HG03457 (cell line): ENCODE measurements at regions not wholly inside any gene's neighbourhood (a gene's known extent, or its start where the extent isn't known, plus 50 kb on each side); places are given as distances from the start of the nearest gene placed in this dataset.

Source experiments
- ATAC-seq: cut with Tn5 transposase; IDR thresholded peaks from one replicate; pipeline ENCODE4 v1.9.1; 2021; ENCODE audit warnings: moderate number of reproducible peaks; ENCODE audit not compliant: unreplicated experiment

- no peak for ATAC-seq
Measured at GRCh38 chr1:239868058-239868832, 223.4 kb upstream of the FMN2 start.

- ATAC-seq = no peak
Measured at GRCh38 chr1:239870194-239870593, 221.5 kb upstream of the FMN2 start.

- ATAC-seq = no peak
Measured at GRCh38 chr1:239872626-239873025, 219.1 kb upstream of the FMN2 start.

- no peak for ATAC-seq
Measured at GRCh38 chr1:239874831-239875230, 216.9 kb upstream of the FMN2 start.

DNA sequence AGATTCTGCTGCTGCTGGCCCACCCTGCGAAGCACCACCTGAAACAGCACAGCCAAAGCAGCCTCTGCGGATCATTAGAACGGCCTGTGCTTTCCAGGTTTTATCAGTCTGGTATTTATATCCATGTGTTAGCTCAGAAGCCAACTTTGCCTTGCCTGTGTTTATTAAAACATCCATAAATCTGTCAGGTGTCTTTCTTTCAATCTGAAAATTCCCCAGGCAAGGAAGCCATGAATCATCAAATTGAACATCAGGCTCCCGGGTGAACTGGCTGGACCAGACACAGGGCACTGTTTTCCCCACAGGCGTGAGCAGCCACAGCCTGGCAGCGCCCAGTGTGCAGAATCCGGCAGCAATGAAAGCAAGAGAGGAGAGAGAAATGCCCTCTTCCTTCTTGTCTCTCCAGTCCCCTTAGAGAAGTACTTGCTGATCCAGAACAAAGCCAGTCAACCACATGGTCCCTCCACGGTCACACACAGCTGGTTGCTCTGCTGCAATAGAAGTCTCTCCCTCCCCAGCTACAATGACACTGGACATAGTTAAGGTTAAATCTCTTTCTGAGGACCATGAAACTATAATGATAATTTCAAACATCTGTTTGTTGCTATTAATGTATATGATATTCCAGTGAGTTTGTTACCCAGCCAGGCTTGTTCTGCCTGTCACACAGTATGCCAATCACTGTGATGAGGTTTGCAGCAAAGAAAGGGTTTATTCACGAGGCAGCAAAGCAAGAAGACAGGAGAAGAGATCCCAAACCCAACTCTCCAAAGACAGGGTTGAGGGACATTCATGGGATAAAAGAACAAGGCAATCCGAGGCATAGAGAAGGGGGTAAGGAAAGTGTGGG is 212.1 kb upstream of the FMN2 start:
- no peak for ATAC-seq

GRCh38 chr1:239882967-239883366 is 208.7 kb upstream of the FMN2 start:
- no peak for ATAC-seq

- ATAC-seq = no peak
Measured at GRCh38 chr1:239884796-239885195, 206.9 kb upstream of the FMN2 start.

GRCh38 chr1:239886266-239886665 is 205.4 kb upstream of the FMN2 start:
- ATAC-seq = no peak

DNA sequence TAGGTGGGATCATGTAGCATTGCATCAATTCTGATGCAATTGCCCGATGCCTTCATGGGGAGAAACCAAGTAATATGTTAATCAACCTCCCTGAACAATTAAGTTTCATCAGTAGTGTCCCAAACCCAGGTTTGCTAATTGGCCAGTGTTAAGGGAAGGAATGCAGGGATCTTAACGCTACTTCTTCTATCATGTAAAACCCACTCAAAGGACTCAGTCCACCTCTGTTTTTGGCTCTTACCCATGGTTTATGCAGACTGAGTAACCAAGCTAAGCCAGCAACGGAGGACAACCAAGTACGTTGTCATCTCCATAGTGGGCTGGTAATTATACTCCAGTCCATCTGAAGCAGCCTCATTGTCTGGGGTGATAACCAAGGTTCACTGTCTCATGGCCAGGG is 203.0 kb upstream of the FMN2 start:
- no peak for ATAC-seq

DNA sequence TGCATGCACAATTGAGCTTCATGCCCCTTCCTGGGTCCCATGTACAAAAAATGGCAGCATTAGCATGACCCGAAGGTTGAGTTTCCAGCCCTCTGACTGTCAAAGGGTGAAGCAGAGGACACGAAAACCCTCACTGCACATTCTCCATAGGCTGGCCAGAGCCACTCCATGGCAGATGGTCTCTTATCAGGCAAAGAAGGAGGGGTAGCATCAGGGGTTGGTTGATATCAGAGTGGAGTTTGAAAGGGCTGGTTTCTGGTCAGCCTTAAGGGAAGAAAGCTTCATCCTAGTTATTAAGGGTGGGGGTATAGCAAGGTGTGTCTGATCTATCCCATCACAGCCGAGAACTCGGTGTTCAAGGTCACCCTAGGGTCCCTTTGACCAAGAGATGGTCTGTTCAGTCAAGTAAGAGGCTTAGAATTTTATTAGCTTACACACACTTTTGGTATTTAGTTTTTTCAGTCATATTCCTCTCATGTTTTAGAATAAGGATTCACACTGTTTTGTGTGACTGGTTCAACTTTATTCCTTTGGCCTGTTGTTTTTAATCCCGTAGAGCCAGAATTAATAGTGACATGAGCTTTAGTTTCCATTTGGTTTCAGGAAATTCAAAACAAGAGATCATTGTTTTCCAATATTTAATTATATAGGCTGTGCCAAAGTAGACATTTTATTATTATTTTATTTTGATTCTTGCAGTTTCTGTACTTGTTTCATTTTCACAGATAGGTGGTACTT is 199.9 kb upstream of the FMN2 start:
- no peak for ATAC-seq

GRCh38 chr1:239892602-239893001 is 199.1 kb upstream of the FMN2 start:
- no peak for ATAC-seq

GRCh38 chr1:239893127-239893731 is 198.5 kb upstream of the FMN2 start:
- no peak for ATAC-seq

DNA sequence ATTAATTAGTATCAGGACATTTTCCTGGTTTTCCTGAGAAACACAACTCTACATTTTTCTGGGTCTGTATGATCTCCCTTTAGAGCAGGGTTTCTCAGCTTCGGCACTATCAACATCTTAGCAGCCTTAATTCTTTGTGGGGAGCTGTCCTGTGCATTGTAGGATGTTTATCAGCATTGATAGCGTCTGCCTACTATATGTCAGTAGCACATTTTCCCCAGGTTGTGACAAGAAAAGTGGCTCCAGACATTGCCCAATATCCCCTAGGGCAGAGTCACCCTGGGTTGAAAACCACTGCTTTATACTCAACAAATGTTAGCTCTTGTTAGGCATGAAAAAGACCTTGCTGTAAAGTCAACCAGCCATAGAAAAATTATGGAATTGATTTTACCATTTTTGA is 195.1 kb upstream of the FMN2 start:
- no peak for ATAC-seq

- ATAC-seq = no peak
Measured at GRCh38 chr1:239896980-239897379, 194.7 kb upstream of the FMN2 start.

- ATAC-seq = no peak
Measured at GRCh38 chr1:239897458-239897857, 194.2 kb upstream of the FMN2 start.

DNA sequence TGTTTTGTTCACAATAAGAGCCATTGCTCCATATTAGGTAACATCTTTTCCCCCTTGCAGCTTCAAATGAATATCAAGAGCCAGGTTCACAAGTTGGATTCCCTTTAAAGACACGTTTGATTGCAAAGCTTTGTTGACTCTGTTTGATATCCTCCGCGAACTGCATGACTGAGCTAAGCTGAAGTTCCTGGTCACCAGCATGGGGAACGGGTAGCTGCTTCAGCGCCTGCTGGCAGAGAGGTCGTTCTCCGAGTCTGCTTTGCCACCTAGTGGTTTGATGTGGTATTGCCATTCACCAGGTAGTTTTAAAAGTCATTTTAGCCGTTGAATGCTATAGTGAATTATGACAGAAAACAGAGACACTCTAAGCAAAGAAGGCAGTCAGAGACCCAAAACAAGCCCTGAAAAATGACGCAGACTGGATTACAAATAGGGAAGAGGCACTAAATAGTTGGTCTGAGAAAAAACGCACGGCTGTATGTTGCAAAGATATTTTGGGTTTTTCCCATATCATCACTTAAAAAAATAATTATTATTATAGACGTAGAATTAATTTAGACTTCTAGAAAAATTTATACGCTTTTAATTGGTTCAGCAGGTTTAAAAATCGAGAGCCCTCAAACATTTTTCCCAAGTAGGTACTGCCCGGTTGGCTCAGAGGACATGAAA is 193.5 kb upstream of the FMN2 start:
- peak; percentile 81 for ATAC-seq

DNA sequence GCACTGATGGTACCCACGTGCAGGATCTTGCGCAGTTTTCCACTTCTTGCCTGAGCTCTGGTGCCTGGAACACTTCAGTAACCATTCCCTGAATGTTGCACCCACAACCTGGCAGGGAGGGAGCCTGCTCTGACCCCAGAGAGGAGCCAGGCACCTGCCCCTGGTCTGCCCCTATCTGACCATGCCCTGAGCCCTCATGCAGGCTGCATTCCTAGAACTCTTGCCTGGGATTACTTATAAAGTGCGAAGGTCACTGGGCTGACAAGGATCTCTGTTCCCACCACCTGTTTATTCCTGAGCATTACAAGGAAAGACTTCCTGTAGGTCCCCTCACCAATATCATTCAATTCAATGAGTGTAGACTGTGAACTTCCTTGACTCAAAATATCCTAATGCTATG is 191.9 kb upstream of the FMN2 start:
- no peak for ATAC-seq

DNA sequence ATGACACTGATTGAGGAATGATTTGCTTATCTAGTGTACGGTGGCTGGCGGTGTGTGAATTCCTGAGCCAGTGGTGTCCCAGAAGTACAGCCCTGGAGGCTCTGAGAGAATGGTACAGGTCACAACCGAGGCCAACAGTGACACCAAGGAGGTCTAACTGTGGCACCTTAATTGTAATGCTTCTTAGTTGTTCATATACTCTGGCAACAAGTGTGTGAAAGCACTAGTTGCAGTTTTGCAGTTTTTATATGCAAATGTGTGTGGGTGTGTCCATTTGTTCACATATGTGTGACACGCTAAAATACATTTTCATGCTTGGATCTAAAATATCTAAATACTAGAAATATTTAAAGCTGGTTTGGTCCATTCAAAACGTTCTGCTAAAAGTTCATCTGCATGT is 185.3 kb upstream of the FMN2 start:
- ATAC-seq = no peak

GRCh38 chr1:239909898-239910297 is 181.8 kb upstream of the FMN2 start:
- ATAC-seq = no peak

GRCh38 chr1:239912471-239912870 is 179.2 kb upstream of the FMN2 start:
- no peak for ATAC-seq

GRCh38 chr1:239913141-239913585 is 178.5 kb upstream of the FMN2 start:
- ATAC-seq = no peak
